Amygdala (tissue), 56 donors: ENCODE measurements at regions not wholly inside any gene's neighbourhood (a gene's known extent, or its start where the extent isn't known, plus 50 kb on each side); places are given as distances from the start of the nearest gene placed in this dataset.

Experiments
- DNase-seq, 56 donors: peaks; one replicate each; lab custom pipeline; 2025; lab: John Stamatoyannopoulos, UW

DNA sequence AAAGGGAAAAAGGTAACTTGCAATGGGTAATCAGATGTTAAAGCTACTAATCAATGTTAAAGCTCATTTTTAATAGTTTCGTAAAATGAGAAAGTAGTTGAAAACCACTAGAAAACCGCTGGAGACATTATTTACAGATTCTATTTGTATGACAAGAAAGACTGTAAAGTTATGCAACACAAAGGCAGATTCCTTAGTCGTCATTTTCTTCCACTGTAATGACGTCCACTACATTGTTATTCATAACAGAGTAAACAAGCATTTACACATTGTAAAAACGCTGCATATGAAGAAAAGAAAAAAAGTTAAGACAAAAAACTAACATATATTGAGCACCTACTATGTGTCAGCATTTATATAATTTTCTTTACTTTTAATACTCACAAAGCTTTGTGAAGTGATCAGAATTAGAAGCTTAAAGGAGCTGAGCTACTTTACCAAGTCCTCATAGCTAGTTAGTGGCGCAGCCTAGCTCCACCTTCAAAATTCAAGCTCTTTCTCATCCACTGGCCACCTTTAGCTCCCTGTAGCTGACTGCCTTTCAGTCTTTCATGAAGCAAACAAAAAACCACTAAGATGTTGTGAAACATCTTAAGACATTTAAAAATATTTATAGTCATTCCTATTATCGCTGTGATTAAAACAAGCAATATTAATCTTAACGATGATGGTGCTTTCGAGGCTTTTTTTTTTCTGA, 100.1 kb upstream of the CDIN1 start:
- DNase-seq = no peak

DNA sequence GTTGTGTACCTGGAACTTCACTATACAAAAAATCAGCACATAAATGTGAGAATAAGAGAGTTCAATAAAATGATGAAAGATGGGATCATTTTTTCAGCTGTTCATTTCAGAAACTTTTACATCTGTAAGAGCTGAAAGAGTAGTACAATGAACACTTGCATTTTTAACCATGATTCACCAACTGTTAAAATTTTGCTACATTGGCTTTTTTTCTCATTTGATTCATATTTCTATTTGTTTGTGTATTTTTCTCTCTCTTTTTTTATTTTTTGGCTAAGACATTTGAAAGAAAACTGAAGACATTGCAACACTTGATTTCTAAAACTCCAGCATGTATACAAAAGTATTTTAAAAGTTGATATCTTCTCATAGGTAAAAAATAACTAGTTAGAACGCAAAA, 98.3 kb upstream of the CDIN1 start:
- no peak for DNase-seq

DNA sequence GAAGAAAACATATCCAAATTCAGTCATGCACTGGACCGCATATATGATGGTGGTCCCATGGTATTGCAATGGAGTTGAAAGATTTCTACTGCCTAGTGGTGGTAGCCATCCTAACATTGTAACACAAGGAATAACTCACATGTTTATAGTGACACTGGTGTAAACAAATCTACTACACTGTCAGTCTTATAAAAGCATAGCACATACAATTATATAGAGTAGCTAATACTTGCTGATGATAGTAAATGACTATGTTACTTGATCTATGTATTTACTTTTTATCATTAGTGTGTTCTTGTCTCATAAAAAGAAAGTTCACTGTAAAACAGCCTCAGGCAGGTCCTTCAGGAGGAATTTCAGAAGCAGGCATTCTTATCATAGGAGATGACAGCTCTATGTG, 96.0 kb upstream of the CDIN1 start:
- DNase-seq = no peak

DNA sequence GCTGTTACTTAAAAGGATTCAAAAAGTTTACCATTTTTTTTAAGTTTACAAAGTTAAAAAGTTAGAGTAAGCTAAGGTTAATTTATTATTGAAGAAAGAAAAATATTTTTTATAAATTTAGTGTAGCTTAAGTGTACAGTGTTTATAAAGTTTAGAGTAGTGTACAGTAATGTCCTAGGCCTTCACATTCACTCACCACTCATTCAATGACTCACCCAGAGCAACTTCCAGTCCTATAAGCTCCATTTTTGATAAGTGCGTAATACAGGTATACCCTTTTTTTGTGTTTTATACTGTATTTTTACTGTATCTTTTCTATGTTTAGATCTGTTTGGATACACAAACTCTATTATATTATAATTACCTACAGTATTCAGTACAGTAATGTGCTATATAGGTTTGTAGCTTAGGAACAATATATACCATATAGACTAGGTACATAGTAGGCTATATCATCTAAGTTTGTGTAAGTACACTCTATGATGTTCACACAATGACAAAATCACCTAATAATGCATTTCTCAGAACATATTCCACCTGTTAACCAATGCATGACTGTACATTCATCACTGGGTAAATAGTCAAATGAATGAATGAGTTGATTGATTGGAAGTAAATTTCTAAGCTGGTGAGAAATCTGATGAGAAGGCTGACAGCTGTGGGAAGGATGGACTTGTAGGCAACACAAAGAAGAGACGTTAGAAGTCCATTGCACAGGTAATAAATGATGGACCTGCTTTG, 95.2 kb upstream of the CDIN1 start:
- DNase-seq = no peak

DNA sequence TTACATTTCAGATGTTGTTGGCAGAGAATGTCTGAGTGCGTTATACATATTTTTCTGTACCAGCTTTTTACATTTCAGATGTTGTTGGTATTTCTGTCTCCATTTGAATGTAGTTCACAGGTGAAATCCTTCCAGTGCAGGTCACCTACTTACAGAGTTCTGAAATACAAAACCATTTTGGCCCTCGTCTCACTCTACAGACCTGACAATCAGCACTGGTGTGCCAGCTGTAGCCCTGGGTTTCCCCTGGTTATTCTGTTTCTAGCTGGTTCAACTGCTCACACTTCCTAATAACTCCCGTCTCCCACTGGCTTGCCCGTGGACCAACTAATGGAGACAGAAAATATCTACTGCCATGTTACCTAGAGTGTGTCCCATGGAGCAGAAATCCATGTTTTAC, 87.5 kb upstream of the CDIN1 start:
- DNase-seq = no peak

DNA sequence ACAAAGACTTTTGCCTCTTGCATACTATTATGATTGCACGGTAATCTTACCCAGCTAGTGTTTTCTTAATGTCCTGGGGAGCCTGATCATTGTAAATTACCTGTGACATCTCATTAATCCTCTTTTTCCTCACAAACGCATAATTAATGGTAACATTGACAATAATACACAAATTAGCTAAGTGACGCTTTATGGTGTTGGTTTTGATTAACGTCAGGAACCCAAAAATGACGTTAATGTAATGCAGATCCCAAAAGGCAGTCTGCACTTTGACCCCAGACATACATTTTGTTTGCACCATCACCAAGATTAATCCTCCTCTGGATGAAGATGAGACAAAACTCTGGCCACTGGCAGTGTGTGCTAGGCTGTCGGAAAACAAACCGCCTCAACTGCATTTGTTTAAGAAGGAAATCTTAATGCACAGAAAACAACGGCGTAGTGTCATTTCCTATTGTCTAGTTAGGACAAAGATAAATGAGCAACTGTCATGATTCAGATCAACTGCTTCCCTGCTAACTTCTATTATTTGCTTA, 83.9 kb upstream of the CDIN1 start:
- no peak for DNase-seq

DNA sequence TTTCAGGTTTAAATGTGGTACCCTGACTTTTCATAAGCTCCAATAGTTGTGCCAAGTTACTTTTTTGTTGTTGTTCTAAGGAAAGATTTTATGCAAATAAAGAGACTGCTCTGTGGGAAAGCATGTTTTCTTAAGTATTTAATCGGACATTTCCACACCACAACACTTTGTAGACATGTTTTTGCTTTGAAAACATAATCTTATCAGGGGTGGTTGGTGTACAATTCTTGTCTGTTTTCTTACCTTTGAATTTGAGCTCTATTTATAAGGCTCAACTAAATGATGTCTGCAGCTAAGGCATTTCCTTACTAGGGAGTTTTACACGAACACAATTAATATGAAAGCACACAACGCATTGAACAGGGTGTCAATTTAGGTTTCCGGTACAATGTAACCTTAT, 81.5 kb upstream of the CDIN1 start:
- no peak for DNase-seq

DNA sequence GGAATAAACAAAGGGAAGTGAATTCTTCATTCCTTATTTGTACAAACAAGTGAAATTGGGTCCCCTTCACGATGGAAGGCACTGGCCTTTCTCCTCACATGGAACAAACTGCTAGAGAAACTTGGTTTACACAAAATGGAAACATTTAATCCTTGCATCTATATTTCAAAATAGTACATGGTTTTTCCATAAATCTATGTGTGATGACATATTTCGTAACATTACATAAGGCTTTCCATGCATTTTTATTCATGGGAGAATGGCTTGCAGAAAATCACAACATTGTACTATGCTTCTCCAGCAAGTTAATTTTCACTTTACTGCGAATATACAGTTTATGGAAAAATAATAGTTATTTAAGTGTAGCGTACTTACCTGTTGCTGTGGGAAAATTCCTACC, 81.0 kb upstream of the CDIN1 start:
- no peak for DNase-seq

DNA sequence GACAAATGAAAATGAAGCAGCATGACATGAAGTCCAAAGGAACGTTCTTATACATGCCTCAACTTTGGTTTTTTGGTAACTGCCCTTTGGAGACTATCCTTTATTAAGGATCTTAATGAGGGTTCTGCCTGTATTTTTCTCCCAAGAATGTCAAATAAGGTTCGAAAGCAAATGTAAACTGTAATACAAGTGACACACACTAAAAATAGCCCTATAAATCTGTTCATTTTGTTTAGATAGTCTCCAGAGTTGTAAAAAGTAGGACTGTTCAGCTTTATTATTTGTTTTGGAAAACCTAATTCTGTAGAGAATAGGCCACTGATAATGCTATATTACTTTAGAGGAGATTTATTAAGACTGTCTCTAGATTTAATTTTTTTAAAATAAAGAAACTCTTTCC, 80.5 kb upstream of the CDIN1 start:
- no peak for DNase-seq

DNA sequence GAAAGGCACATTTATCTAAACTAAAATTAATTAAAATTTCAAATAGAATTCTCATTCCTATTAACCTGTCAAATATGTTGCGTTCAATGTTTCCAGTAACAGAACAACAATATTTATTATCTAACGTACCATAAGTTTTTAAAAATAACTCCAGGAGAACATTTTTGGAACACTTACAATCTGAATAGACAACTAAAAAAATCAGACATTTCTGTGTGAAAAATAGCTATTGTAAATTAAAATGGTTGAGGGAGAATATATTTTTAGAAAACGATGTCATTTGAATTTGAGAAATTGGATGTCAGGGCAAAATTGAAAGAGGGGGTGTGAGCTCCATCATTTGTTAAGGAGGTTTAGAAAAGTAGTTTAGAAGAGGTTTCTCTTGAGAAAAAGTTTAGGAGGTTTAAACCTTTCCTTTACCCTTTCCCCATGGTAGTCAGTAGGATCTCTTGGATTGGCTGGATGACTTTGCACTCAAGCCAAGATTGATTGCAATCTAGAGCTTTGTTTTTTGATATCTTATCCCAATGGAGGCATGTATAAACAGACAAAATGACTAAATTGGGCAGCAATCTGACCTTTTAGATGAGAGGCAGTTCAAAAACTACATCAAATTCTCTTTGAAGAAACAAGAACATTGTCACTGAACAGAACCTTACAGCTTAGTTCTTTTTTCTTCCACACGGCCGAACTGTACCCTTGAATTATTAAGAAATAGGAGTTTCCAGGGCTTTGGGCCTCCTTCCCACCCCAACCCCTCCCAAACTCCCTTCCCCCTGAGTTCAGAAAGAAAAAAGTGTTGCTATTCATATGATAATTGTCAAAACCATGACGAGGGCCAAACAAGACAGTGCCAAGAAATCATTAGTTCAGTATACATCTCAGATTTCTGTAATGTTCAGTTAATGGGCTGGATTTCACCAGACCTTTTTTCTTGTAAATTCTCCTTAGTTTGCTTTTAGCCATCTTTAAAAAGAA, 79.7 kb upstream of the CDIN1 start:
- no peak for DNase-seq

DNA sequence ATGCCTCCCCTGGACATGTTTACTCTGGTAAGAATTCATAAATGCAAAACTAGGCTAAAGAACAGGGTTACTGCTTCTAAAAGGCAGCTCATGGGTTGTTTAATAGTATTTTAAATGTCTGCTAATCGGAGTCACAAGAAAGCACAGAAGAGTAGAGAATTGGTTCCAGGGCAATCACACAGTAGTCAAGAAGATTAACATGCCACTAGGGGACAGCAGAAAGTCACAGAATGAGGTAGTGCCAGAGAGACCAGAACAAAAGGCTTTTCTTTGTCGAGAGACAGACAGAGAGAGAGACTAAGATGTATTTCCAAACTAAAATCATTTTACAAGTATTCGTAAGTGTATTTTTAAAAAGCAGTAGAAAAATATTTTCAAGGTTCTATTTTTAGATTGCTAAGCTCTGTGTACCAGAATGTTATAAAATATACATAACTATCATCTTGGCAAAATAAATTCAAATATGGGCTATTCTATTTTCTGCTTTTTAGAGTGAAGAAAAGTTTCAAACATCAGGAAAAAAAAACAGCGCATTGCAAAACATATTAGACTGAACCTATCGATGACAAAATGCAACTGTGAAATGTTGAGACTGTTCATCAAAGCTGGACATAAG, 78.3 kb upstream of the CDIN1 start:
- DNase-seq = peak in 35 of 56 donors; percentile 0 to 71 (median 10)

DNA sequence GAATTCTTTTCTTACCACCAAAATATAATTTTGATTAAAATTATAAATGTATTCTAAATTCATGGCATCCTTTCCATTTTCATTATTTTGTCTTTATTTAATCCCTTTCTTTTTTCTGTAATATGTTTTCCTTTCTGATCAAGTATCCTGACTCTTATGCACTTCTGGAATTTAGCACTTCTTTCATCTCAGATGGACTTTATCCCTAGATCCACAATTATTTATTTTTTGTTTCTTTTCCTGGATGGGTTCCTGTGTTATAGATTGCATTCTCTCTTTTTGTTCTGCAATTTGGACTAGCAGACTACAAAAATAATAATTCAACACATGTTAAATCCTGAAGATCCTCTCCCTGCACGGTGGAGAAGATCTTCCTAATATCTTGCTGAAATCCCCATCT, 76.9 kb upstream of the CDIN1 start:
- no peak for DNase-seq

DNA sequence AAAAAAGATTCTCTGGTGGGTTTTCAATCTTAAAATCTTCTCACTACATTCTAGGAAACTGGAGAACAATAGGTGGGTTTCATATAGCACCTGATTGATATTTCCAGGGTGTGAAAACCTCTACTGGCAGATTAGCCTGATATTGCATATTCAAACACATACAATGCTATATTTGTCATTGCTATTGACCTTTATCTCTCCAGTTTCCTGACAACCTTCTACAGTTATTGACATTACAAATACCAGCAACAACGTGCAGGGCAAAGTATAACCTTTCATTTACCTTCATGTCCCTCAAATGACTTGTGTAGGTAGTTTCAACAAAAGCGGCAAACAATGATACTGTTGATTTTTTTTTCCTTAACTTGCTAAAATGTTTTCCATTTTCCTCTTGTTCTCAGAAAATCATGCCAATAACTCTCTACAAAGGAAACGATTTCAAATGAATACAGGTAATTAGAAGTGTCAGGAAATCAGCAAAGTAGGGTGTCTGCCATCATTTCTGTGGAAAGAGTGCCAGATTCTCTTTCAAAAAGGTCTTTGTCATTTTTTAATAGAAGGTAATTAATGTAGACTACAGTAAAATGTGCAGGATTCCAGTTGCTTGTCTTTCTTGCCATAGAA, 72.6 kb upstream of the CDIN1 start:
- DNase-seq = no peak

DNA sequence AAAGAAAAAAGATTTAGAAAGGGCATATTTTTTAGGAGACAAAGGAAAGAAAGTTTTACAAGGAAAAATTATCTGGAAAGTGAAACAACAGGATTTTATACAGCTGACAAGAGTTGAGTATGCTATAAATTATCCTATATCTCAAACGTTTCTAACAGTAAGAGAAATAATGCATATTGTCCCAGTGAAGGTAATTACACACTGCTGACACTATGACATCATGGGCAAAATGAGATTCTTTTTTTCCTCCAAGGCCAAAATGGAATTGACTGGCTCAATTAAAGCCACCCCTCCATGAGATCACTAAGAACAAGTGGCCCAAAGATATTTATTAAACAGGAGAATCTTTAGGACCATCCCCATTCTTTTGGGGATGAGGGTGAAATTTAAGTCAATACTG, 72.0 kb upstream of the CDIN1 start:
- no peak for DNase-seq

DNA sequence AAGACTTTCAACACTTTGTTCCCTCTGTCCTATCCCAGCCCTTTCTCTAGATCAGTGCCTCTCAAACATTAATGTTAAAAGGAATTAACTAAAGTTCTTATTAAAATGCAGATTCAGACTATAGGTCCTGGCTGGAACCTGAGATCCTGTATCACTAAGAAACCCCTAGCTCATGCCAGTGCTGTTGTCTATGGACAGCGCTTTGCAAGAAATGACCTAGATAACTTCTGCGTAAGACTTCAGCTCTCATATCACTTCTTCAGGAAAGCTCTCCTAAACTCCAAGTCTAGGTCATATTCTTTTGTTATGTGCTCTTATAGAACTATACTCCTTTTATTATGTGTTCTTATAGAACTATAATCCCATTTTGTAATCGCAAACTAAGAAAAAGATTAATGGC, 67.8 kb upstream of the CDIN1 start:
- no peak for DNase-seq

DNA sequence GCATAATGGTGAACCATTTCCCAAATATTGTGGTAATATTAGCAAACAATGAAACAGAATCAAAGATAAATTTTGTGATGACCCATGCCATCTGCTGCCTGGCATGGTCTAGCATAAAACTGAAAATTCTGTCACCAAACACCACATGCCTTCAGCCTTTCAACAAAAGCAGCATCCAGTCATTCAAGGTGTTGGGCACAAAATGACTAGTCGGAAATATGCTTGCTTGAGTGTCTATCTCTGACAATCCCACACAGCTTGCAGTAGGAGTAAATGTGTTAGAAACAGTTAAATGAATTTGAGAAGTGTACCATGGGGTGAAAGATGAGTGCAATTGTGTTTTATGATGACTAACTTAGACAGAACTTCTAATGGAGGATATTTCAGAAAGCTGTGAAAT, 61.7 kb upstream of the CDIN1 start:
- peak in 1 of 56 donors; percentile 1 for DNase-seq

DNA sequence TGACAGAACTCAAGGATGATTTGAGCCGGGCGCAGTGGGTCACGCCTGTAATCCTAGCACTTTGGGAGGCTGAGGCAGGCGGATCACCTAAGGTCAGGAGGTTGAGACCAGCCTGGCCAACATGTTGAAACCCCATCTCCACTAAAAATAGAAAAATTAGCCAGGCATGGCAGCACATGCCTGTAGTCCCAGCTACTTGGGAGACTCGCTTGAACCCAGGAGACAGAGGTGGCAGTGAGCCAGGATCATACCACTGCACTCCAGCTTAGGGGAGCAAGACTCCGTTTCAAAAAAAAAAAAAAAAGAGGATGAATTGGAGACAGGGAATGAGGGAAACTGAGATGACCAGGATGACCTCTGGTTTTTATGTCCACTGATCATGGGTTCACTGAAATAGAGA, 60.4 kb upstream of the CDIN1 start:
- no peak for DNase-seq

DNA sequence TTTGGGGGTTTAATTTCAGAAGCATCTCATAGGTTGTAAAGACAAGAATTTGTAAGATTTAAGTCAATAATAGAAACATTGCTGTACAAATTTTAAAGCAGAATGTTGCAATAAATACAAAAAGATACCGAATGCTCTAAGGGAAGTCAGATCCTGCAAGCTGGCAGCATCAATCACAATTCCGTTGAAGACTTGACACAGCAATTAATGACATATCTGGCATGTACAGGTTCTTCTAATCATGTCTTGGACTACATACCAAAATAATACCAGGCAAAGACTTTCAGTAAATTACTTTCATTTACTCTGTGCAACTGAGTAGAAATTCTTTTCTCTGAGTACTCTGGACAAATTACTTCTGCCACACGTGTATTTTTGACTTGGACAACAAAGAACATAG, 54.0 kb upstream of the CDIN1 start:
- DNase-seq = no peak

DNA sequence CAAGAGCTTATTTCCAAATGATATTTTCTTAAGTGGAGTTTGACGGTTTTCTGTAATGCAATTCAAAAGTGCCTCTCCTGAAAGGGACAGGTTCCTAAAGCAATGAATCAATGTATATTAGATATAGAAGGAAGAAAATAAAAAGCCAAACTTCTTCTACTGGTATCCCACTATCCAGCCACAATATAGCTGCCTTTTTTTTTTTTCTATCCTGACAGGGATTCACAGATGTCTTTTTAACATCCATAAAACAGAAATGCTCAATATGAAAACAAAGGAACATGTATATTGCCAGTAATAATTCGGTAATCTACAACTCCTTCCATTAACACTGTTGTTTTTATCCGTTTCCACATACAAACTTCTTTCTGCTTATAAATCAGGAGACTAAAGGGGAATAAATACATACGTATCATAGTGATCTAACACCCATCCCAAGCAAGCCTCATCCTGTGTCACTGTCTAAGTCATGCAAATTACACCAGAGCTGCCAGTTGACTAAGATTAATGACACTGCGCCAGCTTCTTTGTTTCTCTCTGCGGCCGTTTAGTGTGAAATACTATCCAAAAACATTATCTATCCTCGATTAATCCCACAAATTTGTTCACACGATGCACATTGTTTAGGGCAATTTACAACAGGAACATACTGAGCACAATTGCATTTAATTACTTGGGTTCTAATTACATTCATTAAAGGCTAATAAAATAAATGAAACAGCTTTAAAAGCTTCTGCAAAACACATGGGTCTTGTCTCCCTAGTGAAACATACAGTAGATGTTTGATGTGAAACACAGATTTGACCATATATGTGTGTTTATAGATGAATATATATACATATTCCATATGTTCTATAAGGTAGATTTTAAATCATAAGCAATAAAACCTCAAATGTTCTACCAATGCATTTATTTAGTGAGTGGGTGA, 51.9 kb upstream of the CDIN1 start:
- DNase-seq = no peak
